Endothelial cell of umbilical vein (primary cell): ENCODE measurements at regions not wholly inside any gene's neighbourhood (a gene's known extent, or its start where the extent isn't known, plus 50 kb on each side); places are given as distances from the start of the nearest gene placed in this dataset.

Experiments used
- BruUV-seq: library from RNA; stranded (reverse); fragments of 400-500 nt; replicated peaks from 2 replicates; lab custom pipeline; 2021; lab: Mats Ljungman, UMichigan
- CTCF ChIA-PET: fragments of 300-600, 350-600 bp; sonication (Branson Sonifier 250); formaldehyde crosslinking; loops from one replicate; lab custom pipeline; 2021; ENCODE audit warnings: antibody characterized with exemption, inconsistent platforms; lab: Charles Lee
- POLR2A ChIA-PET: fragments of 300-600, 350-600 bp; sonication (Branson Sonifier 250); formaldehyde crosslinking; loops from one replicate; lab custom pipeline; 2021; ENCODE audit warnings: antibody characterized with exemption, inconsistent platforms; lab: Charles Lee
- DNase-seq: peaks from one replicate; pipeline ENCODE4 v3.0.0-alpha.2; 2011; ENCODE audit warnings: low read depth, low spot score
- FAIRE-seq: peaks from 2 replicates; lab custom pipeline; 2011; peaks lifted over from hg19 to GRCh38; lab: Jason Lieb, UNC
- H2AFZ ChIP-seq: 2 replicates; pipeline ENCODE4 v1.6.0; 2012; ENCODE audit warnings: low read depth, low read length, control low read depth, inconsistent platforms
- H3K27ac ChIP-seq: 2 replicates; pipeline ENCODE4 v1.5.1; 2011; ENCODE audit warnings: low read depth, mild to moderate bottlenecking, control low read depth, low read length, moderate library complexity; ENCODE audit not compliant: insufficient read depth
- H3K27me3 ChIP-seq, 2 experiments: 2 replicates each; pipeline versions ENCODE4 v1.6.0 to v1.6.1; 2011; ENCODE audit warnings: low read length in 2 of 2, mixed read lengths in 1 of 2; ENCODE audit not compliant: control insufficient read depth in 2 of 2, insufficient read depth in 2 of 2
- H3K36me3 ChIP-seq, 2 experiments: 2 replicates in 1 of 2; 3 replicates in 1 of 2; pipeline ENCODE4 v1.5.1; 2011; ENCODE audit warnings: low read length in 2 of 2, mild to moderate bottlenecking in 1 of 2, moderate library complexity in 1 of 2; ENCODE audit not compliant: control insufficient read depth in 2 of 2, insufficient read depth in 2 of 2; ENCODE audit errors: extremely low read depth in 1 of 2
- H3K4me1 ChIP-seq: 3 replicates; pipeline ENCODE4 v1.5.1; 2011; ENCODE audit warnings: mild to moderate bottlenecking, low read length; ENCODE audit not compliant: control insufficient read depth, insufficient read depth; ENCODE audit errors: extremely low read depth
- H3K4me2 ChIP-seq: 2 replicates; pipeline ENCODE4 v1.6.1; 2011; ENCODE audit warnings: low read length, control low read depth, mixed read lengths; ENCODE audit not compliant: insufficient read depth
- H3K4me3 ChIP-seq, 3 experiments: fragments of 200-600 bp in 1 of 3; sonication (generic), shearing (Covaris generic) in 1 of 3; replicated peaks in 1 of 3; 2 replicates each; pipeline ENCODE4 v1.5.1; 2011 to 2016; ENCODE audit warnings: control low read depth in 3 of 3, low read length in 3 of 3, mild to moderate bottlenecking in 2 of 3, inconsistent platforms in 1 of 3, low read depth in 1 of 3, moderate library complexity in 1 of 3; ENCODE audit not compliant: insufficient read depth in 1 of 3
- H3K79me2 ChIP-seq: 2 replicates; pipeline ENCODE4 v1.6.0; 2012; ENCODE audit warnings: low read length, inconsistent platforms; ENCODE audit not compliant: control insufficient read depth, insufficient read depth
- H3K9ac ChIP-seq: replicated peaks from 2 replicates; pipeline ENCODE3; 2011; ENCODE audit warnings: low read length, control low read depth; ENCODE audit not compliant: insufficient read depth; ENCODE audit errors: extremely low read depth
- H3K9me1 ChIP-seq: replicated peaks from 3 replicates; pipeline ENCODE4 v1.6.0; 2011; ENCODE audit warnings: mild to moderate bottlenecking, low read length; ENCODE audit not compliant: control insufficient read depth, insufficient read depth; ENCODE audit errors: extremely low read depth
- H3K9me3 ChIP-seq: replicated peaks from 2 replicates; pipeline ENCODE4 v1.5.1; 2012; ENCODE audit warnings: low read length, inconsistent platforms; ENCODE audit not compliant: control insufficient read depth, insufficient read depth
- H4K20me1 ChIP-seq: replicated peaks from 2 replicates; pipeline ENCODE3; 2011; ENCODE audit warnings: mild to moderate bottlenecking, low read length; ENCODE audit not compliant: control insufficient read depth, insufficient read depth; ENCODE audit errors: extremely low read depth
- CTCF ChIP-seq, 2 donors: IDR thresholded peaks; 1 replicate in 1 of 2; 2 replicates in 1 of 2; pipeline ENCODE4 v1.5.1; 2011; ENCODE audit warnings: low read length in 2 of 2, mild to moderate bottlenecking in 2 of 2, moderate library complexity in 2 of 2, control low read depth in 1 of 2, inconsistent platforms in 1 of 2, low read depth in 1 of 2; ENCODE audit not compliant: insufficient read depth in 1 of 2; ENCODE audit errors: extremely low read depth in 1 of 2
- EZH2 ChIP-seq: IDR thresholded peaks from 2 replicates; pipeline ENCODE4 v1.6.1; 2012; ENCODE audit warnings: borderline replicate concordance, low read depth, mild to moderate bottlenecking, moderate library complexity, low read length, inconsistent platforms; ENCODE audit not compliant: severe bottlenecking
- FOS ChIP-seq: IDR thresholded peaks from 2 replicates; pipeline ENCODE4 v1.6.1; 2011; ENCODE audit warnings: mild to moderate bottlenecking, low read length, moderate library complexity, borderline replicate concordance; ENCODE audit not compliant: insufficient read depth
- GATA2 ChIP-seq: IDR thresholded peaks from 2 replicates; pipeline ENCODE4 v1.7.0; 2011; ENCODE audit warnings: low read depth, mild to moderate bottlenecking, moderate library complexity, mixed read lengths, low read length; ENCODE audit not compliant: insufficient read length, insufficient read depth
- JUN ChIP-seq: IDR thresholded peaks from 2 replicates; pipeline ENCODE4 v1.6.1; 2011; ENCODE audit warnings: borderline replicate concordance, low read depth; ENCODE audit not compliant: insufficient read length, insufficient read depth
- MAX ChIP-seq: IDR thresholded peaks from 2 replicates; pipeline ENCODE4 v1.6.1; 2011; ENCODE audit not compliant: insufficient read depth, insufficient read length
- MYC ChIP-seq: IDR thresholded peaks from one replicate; pipeline ENCODE4 v1.6.1; 2011; ENCODE audit warnings: mild to moderate bottlenecking, low read depth, low read length
- POLR2A ChIP-seq: IDR thresholded peaks from 2 replicates; pipeline ENCODE4 v1.6.1; 2012; ENCODE audit warnings: low read depth, mild to moderate bottlenecking, control low read depth, low read length
- POLR2AphosphoS5 ChIP-seq: IDR thresholded peaks from 2 replicates; pipeline ENCODE4 v1.6.1; 2012; ENCODE audit warnings: low read depth, mild to moderate bottlenecking, control low read depth, low read length, moderate library complexity; ENCODE audit not compliant: insufficient read depth
- dilution Hi-C: fragments of 300-500 bp; cut with MboI; formaldehyde crosslinking; loops from one replicate; pipeline ENCODE4 v1.15.0; 2019; ENCODE audit warnings: low sequenced_read_pairs; ENCODE audit not compliant: extremely low pct_ligation_motif_present
- intact Hi-C: fragments of 100-400 bp; cut with micrococcal nuclease; formaldehyde crosslinking; loops from one replicate; pipeline ENCODE4 v1.10.0; 2022

GRCh38 chr7:109545686-109546085, 976.0 kb downstream of the DNAJB9 start:
- CTCF ChIA-PET: no interaction called here
- Histone ChIP-seq H3K9me3 (no peaks in the 10 kb centered on the region), H3K4me1 (no peaks in the 10 kb centered on the region), H3K79me2 (no peaks in the 10 kb centered on the region), H2AFZ (no peak overlapping the region), H3K9me1 (no peaks in the 10 kb centered on the region), H3K27me3 (no peaks in the 10 kb centered on the region), H3K4me3 (no peak overlapping the region), H3K4me2 (no peak overlapping the region), H4K20me1 (no peaks in the 10 kb centered on the region), H3K9ac (no peak overlapping the region), H3K36me3 (no peaks in the 10 kb centered on the region), H3K27ac (no peak overlapping the region)
- POLR2A ChIA-PET: no interaction called here
- DNase-seq: no peak
- TF ChIP-seq JUN (no peak), EZH2 (no peak), MYC (no peak), GATA2 (no peak), CTCF (IDR thresholded peaks at IDR 0.05; ENCODE audit: extremely low read depth in 1 of 2, insufficient read depth in 1 of 2, low read depth in 1 of 2, low read length in 2 of 2) (no peak), MAX (no peak), POLR2AphosphoS5 (no peak), FOS (no peak), POLR2A (no peak)
- dilution Hi-C loops (no loop called here), intact Hi-C loops (no loop called here)
- no peak for FAIRE-seq
- BruUV-seq: no TSS peak
